DMS153 treated with DMSO at 0.1 percent for 48 hours (cell line): ENCODE measurements at regions not wholly inside any gene's neighbourhood (a gene's known extent, or its start where the extent isn't known, plus 50 kb on each side); places are given as distances from the start of the nearest gene placed in this dataset.
A peak's percentile ranks its signal among the peaks of the same experiment; 100 is the strongest.

Experiments
- DNase-seq: peaks from one replicate; lab custom pipeline; 2025; ENCODE audit not compliant: unreplicated experiment; lab: John Stamatoyannopoulos, UW

GRCh38 chr15:97443101-97443500 lies 517.4 kb upstream of the ARRDC4 start:
- no peak for DNase-seq

GRCh38 chr15:97446138-97446537 lies 514.4 kb upstream of the ARRDC4 start:
- DNase-seq, result no peak

- peak; percentile 1 for DNase-seq
These were observed 503.8 kb upstream of the ARRDC4 start for GRCh38 chr15:97456521-97457202.

- no peak for DNase-seq
These were observed 503.2 kb upstream of the ARRDC4 start for GRCh38 chr15:97457203-97457847.

- no peak for DNase-seq
These were observed 500.7 kb upstream of the ARRDC4 start for GRCh38 chr15:97459771-97460170.

GRCh38 chr15:97461226-97461625 lies 499.3 kb upstream of the ARRDC4 start:
- no peak for DNase-seq

GRCh38 chr15:97463696-97464095 lies 496.8 kb upstream of the ARRDC4 start:
- DNase-seq, result no peak

GRCh38 chr15:97470417-97470816 lies 490.1 kb upstream of the ARRDC4 start:
- no peak for DNase-seq

GRCh38 chr15:97473627-97474026 lies 486.9 kb upstream of the ARRDC4 start:
- no peak for DNase-seq

GRCh38 chr15:97479957-97480356 lies 480.5 kb upstream of the ARRDC4 start:
- DNase-seq, result no peak

GRCh38 chr15:97482521-97482920 lies 478.0 kb upstream of the ARRDC4 start:
- DNase-seq, result no peak

GRCh38 chr15:97483232-97483631 lies 477.3 kb upstream of the ARRDC4 start:
- DNase-seq, result no peak

GRCh38 chr15:97490429-97490828 lies 470.1 kb upstream of the ARRDC4 start:
- DNase-seq, result no peak

GRCh38 chr15:97501291-97501690 lies 459.2 kb upstream of the ARRDC4 start:
- no peak for DNase-seq

- DNase-seq, result no peak
These were observed 458.5 kb upstream of the ARRDC4 start for GRCh38 chr15:97502038-97502437.

GRCh38 chr15:97504031-97504792 lies 456.3 kb upstream of the ARRDC4 start:
- no peak for DNase-seq

- DNase-seq, result no peak
These were observed 442.8 kb upstream of the ARRDC4 start for GRCh38 chr15:97517737-97518136.

GRCh38 chr15:97520689-97521088 lies 439.8 kb upstream of the ARRDC4 start:
- no peak for DNase-seq

GRCh38 chr15:97521381-97522285 lies 438.9 kb upstream of the ARRDC4 start:
- no peak for DNase-seq

- no peak for DNase-seq
These were observed 438.2 kb upstream of the ARRDC4 start for GRCh38 chr15:97522347-97522746.

- DNase-seq, result no peak
These were observed 434.7 kb upstream of the ARRDC4 start for GRCh38 chr15:97525809-97526208.
